ENCODE measurements at regions not wholly inside any gene's neighbourhood (a gene's known extent, or its start where the extent isn't known, plus 50 kb on each side); places are given as distances from the start of the nearest gene placed in this dataset.

DNA sequence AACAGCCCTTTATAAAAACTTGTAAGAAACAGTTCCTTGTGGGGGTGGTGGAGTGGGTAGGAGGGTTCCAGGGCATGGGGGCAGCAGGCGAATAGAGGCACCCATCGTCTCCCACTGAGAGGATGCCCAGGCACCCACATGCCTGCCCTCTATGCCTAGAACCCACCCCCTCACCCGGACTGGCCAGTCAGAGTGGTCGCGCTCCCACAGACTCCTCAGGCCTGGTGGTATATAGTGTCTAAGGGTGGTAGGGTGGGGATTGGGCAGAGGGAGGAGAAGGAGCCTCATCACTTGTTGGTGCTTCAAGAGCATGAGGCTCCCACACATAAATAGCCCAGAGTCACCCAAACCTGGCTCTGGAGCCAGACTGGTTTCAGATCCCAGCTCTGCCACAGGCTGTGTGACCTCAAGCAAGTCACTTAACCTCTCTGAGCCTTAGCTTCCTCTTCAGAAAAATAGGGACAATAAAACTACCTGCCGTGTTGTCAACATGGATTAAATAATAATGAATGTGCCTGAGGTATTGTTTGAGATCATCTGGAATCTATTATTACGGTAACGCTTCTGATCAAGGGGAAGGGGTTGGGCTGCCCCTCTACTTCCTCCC is 262.1 kb downstream of the UACA start:
- no peak overlapping the region for H3K4me3 ChIP-seq (replicated peaks; ENCODE audit: low read depth, low read length)
- TF ChIP-seq, protein P1, sequence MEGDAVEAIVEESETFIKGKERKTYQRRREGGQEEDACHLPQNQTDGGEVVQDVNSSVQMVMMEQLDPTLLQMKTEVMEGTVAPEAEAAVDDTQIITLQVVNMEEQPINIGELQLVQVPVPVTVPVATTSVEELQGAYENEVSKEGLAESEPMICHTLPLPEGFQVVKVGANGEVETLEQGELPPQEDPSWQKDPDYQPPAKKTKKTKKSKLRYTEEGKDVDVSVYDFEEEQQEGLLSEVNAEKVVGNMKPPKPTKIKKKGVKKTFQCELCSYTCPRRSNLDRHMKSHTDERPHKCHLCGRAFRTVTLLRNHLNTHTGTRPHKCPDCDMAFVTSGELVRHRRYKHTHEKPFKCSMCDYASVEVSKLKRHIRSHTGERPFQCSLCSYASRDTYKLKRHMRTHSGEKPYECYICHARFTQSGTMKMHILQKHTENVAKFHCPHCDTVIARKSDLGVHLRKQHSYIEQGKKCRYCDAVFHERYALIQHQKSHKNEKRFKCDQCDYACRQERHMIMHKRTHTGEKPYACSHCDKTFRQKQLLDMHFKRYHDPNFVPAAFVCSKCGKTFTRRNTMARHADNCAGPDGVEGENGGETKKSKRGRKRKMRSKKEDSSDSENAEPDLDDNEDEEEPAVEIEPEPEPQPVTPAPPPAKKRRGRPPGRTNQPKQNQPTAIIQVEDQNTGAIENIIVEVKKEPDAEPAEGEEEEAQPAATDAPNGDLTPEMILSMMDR (IDR thresholded peaks at IDR 0.05; ENCODE audit: low read depth, low read length, missing control alignments), result no peak
- DNase-seq (ENCODE audit: extremely low read depth, low read depth), result no peak

DNA sequence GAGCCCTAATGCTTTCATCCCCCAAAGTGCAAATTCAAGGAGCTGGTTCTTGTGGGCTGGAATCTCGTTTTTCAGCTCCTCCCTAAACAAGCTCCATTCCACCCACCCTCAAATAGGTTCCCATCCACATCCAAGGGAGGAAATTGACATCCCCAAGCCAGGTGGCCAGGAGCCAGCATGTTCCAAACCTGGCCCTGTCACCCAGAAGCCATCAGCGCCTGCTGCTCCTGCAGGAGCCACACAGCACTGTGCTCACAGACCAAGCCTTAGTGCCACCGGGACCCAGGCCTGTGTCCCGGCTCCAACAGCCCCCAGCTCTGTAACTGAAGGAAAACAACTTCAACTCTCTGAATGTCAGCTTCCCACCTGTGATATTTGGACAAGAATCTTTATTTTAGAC is 263.6 kb downstream of the UACA start:
- no peak overlapping the region for H3K4me3 ChIP-seq (replicated peaks; ENCODE audit: low read depth, low read length)
- TF ChIP-seq, protein P1 (IDR thresholded peaks at IDR 0.05; ENCODE audit: low read depth, low read length, missing control alignments), result no peak
- DNase-seq (ENCODE audit: extremely low read depth, low read depth), result no peak

DNA sequence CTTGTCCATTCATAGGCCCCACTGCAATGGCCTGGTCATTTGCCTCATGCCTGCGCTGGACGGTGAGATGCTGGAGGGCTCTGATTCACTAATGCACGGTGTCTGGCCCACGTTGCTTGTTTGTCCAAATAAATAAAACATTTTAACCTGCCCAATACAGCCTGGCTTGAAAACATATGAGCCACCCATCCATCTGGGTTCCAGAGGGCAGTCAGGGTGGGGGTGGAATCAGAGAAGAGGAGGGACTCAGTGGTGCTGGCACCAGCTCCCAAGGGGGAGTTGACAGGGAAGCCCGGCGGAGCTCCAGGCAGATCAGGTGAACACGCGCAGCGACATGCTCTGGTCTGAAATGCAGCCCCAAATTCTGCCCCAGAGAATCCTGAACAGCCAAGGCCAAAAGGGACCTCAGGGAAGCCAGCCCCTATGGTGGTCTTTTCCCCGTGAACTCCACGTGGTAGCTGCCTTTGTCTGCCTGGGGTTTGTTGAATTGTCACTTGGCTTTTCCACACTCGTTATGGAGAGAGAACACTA is 265.2 kb downstream of the UACA start:
- TF ChIP-seq, protein P1 (IDR thresholded peaks at IDR 0.05; ENCODE audit: low read depth, low read length, missing control alignments), result no peak
- no peak overlapping the region for H3K4me3 ChIP-seq (replicated peaks; ENCODE audit: low read depth, low read length)
- no peak for DNase-seq (ENCODE audit: extremely low read depth, low read depth)

DNA sequence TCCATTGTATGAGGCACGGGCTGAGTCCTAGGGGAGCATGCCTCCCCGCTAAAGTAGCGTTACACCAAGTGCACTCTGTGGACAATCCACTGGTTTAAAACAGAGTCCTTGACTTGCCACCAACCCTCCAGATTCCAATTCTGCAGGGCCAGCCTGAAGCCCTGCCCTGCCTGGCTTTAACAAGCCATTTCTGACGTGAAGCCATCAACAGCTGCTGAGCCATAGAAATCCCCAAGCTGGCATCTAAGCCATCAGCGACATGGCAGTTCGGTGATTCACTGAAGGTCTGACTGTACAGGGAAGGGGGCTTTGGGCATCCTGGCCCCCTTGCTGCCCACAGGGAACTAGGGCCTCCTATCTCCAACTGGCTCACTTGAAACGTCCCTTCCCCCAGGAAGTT is 265.7 kb downstream of the UACA start:
- DNase-seq (ENCODE audit: extremely low read depth, low read depth), result no peak
- TF ChIP-seq, protein P1 (IDR thresholded peaks at IDR 0.05; ENCODE audit: low read depth, low read length, missing control alignments), result no peak
- H3K4me3 ChIP-seq (replicated peaks; ENCODE audit: low read depth, low read length), result no peak overlapping the region

DNA sequence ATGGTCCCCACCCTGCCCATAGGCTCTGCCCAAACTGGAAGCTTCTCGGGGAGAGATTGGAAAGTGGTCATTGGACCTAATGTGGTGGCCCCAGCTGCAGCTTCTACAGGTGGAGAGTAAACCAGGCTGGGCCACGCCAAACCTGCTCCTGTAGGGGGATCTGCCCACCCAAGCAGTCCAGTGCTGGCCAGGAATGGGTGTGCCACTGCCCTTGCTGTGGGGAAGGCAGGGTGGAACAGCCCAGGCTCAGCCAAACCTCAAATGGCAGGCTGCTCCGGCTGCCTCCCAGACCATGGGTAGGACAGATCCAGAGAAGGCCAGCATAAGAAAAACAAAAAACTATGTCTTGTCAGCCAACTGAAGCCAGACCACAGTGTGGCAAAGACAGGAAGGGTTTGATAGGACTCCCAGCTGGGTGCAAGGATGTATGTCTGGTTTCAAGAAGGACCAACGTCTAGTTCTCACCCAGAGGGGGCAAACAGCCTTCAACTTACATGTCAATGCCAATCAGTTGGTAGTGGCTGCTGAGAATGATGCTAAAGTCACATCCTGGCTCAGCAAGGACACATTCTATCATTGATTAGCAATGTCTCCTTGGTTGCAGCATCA is 267.3 kb downstream of the UACA start:
- no peak for DNase-seq (ENCODE audit: extremely low read depth, low read depth)
- TF ChIP-seq, protein P1 (IDR thresholded peaks at IDR 0.05; ENCODE audit: low read depth, low read length, missing control alignments), result no peak
- no peak overlapping the region for H3K4me3 ChIP-seq (replicated peaks; ENCODE audit: low read depth, low read length)

DNA sequence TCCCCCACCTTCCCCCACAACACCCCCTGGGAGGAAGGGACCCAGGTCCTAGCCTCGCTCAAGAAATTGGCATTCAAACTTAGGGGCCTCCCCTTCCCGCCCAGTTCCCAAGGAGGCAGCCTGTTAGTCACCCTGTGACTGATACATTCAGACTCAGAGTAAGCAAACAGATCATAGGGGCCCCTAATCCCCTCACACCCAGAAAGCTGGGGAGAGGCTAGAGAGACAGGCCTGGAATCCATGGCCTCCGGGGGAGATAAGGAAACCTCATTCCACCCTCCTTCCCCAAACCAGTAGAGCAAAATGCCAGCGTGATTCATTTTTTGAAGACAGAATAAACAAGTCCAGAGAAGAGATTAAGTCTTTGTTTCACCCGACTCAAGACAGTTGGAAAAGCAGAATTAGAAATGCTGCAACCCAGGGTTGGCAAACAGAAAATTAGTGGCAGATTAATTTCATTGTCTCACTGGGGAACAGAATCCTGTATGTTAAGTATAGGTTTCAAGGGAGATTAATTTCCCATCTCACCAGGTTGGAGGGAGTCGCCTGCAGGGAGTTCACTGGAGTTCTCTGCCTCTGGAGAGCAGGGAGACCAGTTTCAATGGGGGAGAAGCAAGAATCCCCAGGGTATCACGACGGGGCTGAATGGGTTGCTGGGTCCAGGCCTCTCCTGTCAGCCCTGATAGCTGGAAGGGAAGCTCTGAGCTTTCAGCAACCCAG is 268.3 kb downstream of the UACA start:
- TF ChIP-seq, protein P1 (IDR thresholded peaks at IDR 0.05; ENCODE audit: low read depth, low read length, missing control alignments), result no peak
- no peak overlapping the region for H3K4me3 ChIP-seq (replicated peaks; ENCODE audit: low read depth, low read length)
- DNase-seq (ENCODE audit: extremely low read depth, low read depth), result no peak
